ENCODE measurements at regions not wholly inside any gene's neighbourhood (a gene's known extent, or its start where the extent isn't known, plus 50 kb on each side); places are given as distances from the start of the nearest gene placed in this dataset.

DNA sequence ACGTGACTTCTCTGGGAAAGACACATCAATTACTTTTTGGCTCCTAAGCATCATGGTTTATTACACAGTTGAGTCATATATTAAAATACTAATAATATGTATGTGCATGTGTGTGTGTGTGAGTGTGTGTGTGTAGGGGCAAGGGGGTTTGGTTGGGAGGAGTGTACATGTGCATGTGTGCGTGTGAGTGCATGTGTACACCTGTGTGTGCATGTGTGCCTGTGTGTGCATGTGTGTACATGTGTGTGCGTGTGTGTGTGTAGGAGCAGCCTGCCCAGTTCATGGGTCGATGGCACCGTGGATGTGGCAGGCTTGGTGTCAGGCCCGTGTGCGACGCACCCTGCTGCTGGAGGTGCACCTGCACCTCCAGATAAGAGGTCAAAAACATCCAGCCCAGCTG, 99.0 kb upstream of the SNTG2 start:
- Histone ChIP-seq H3K4me1 (ENCODE audit: control insufficient read depth in 3 of 3, insufficient read depth in 2 of 3, low read depth in 1 of 3, low read length in 2 of 3) (peaks cover 0 to 2% (median 0%) of the 10 kb centered on the region in 3 donors), H3K9me3 (ENCODE audit: control insufficient read depth in 2 of 2, insufficient read depth in 1 of 2, low read depth in 1 of 2, low read length in 1 of 2) (no peaks in the 10 kb centered on the region), H3K27me3 (ENCODE audit: control insufficient read depth in 3 of 3, insufficient read depth in 3 of 3, low read length in 3 of 3) (no peaks in the 10 kb centered on the region), H3K27ac (ENCODE audit: low read depth in 1 of 3, low read length in 2 of 3) (no peak overlapping the region), H3K36me3 (ENCODE audit: control insufficient read depth in 3 of 3, insufficient read depth in 2 of 3, low read depth in 1 of 3, low read length in 3 of 3) (no peaks in the 10 kb centered on the region), H3K4me3 (ENCODE audit: low read depth in 1 of 3, low read length in 3 of 3) (no peak overlapping the region)
- WGBS, 3 donors, result 57 to 89% (median 72%) methylated on average over 8 of the region's 8 CpGs
- no peak for DNase-seq
- no peak for FAIRE-seq

DNA sequence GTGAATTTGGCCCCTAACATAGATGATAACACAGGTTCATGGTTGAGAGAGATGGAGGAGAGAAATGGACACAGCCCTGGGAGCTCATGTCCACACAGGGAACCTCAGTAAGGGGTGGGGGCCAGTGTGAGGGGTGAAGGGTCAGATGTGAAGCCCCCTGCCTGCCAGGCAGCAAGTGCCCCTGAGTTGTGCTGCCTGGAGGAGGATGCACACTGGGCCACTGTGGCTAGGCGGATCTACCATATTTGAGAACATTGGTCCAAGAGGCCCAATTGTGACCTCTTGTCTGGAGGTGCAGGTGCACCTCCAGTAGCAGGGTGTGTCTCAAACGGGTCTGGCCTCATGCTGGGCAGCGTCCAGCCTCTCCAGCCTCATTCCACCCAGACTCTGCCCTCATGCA, 99.6 kb upstream of the SNTG2 start:
- 54 to 70% (median 59%) methylated on average over 3 of the region's 3 CpGs for WGBS, 3 donors
- Histone ChIP-seq H3K4me1 (ENCODE audit: control insufficient read depth in 3 of 3, insufficient read depth in 2 of 3, low read depth in 1 of 3, low read length in 2 of 3) (no peaks in the 10 kb centered on the region), H3K27me3 (ENCODE audit: control insufficient read depth in 3 of 3, insufficient read depth in 3 of 3, low read length in 3 of 3) (no peaks in the 10 kb centered on the region), H3K27ac (ENCODE audit: low read depth in 1 of 3, low read length in 2 of 3) (no peak overlapping the region), H3K4me3 (ENCODE audit: low read depth in 1 of 3, low read length in 3 of 3) (no peak overlapping the region), H3K9me3 (ENCODE audit: control insufficient read depth in 2 of 2, insufficient read depth in 1 of 2, low read depth in 1 of 2, low read length in 1 of 2) (no peaks in the 10 kb centered on the region), H3K36me3 (ENCODE audit: control insufficient read depth in 3 of 3, insufficient read depth in 2 of 3, low read depth in 1 of 3, low read length in 3 of 3) (no peaks in the 10 kb centered on the region)
- no peak for DNase-seq
- FAIRE-seq, result no peak

- Histone ChIP-seq H3K4me1 (ENCODE audit: control insufficient read depth in 3 of 3, insufficient read depth in 2 of 3, low read depth in 1 of 3, low read length in 2 of 3) (no peaks in the 10 kb centered on the region), H3K9me3 (ENCODE audit: control insufficient read depth in 2 of 2, insufficient read depth in 1 of 2, low read depth in 1 of 2, low read length in 1 of 2) (no peaks in the 10 kb centered on the region), H3K4me3 (ENCODE audit: low read depth in 1 of 3, low read length in 3 of 3) (no peak overlapping the region), H3K27ac (ENCODE audit: low read depth in 1 of 3, low read length in 2 of 3) (no peak overlapping the region), H3K27me3 (ENCODE audit: control insufficient read depth in 3 of 3, insufficient read depth in 3 of 3, low read length in 3 of 3) (no peaks in the 10 kb centered on the region), H3K36me3 (ENCODE audit: control insufficient read depth in 3 of 3, insufficient read depth in 2 of 3, low read depth in 1 of 3, low read length in 3 of 3) (no peaks in the 10 kb centered on the region)
- DNase-seq (no peak), FAIRE-seq (no peak)
- 61 to 75% (median 66%) methylated on average over 5 of the region's 5 CpGs for WGBS, 3 donors
Measured at GRCh38 chr2:850429-850828, 100.2 kb upstream of the SNTG2 start.

DNA sequence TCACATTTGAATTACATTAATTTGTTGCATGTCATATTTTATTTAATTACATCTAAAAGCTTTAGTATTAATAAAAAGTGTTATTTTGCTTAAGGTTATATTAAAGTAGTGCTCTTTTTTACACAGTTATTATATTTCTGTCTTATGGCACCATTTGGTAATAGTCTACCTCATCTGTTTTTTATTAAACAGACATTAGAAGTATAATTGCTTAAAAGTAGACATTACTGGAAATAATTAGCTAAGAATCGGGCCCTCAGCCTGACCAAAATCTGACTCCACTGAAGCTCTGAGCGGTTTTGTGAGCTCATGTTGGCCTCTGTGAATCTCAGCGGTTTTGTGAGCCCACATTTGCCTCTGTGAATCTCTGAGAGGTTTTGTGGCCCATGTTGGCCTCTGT, 102.5 kb upstream of the SNTG2 start:
- H3K9me3 ChIP-seq (ENCODE audit: control insufficient read depth in 2 of 2, insufficient read depth in 1 of 2, low read depth in 1 of 2, low read length in 1 of 2), result no peaks in the 10 kb centered on the region
- no peak overlapping the region for H3K4me3 ChIP-seq (ENCODE audit: low read depth in 1 of 3, low read length in 3 of 3)
- H3K27me3 ChIP-seq (ENCODE audit: control insufficient read depth in 3 of 3, insufficient read depth in 3 of 3, low read length in 3 of 3), result no peaks in the 10 kb centered on the region
- H3K36me3 ChIP-seq (ENCODE audit: control insufficient read depth in 3 of 3, insufficient read depth in 2 of 3, low read depth in 1 of 3, low read length in 3 of 3), result no peaks in the 10 kb centered on the region
- no peak for FAIRE-seq
- no peak for DNase-seq
- no peak overlapping the region for H3K27ac ChIP-seq (ENCODE audit: low read depth in 1 of 3, low read length in 2 of 3)
- no peaks in the 10 kb centered on the region for H3K4me1 ChIP-seq (ENCODE audit: control insufficient read depth in 3 of 3, insufficient read depth in 2 of 3, low read depth in 1 of 3, low read length in 2 of 3)
- WGBS, 3 donors, result 69 to 78% (median 74%) methylated on average over 3 of the region's 3 CpGs

GRCh38 chr2:847669-848068, 103.0 kb upstream of the SNTG2 start:
- no peaks in the 10 kb centered on the region for H3K36me3 ChIP-seq (ENCODE audit: control insufficient read depth in 3 of 3, insufficient read depth in 2 of 3, low read depth in 1 of 3, low read length in 3 of 3)
- no peaks in the 10 kb centered on the region for H3K9me3 ChIP-seq (ENCODE audit: control insufficient read depth in 2 of 2, insufficient read depth in 1 of 2, low read depth in 1 of 2, low read length in 1 of 2)
- 65 to 76% (median 69%) methylated on average over 10 of the region's 10 CpGs for WGBS, 3 donors
- H3K4me1 ChIP-seq (ENCODE audit: control insufficient read depth in 3 of 3, insufficient read depth in 2 of 3, low read depth in 1 of 3, low read length in 2 of 3), result no peaks in the 10 kb centered on the region
- DNase-seq (no peak), FAIRE-seq (no peak)
- H3K4me3 ChIP-seq (ENCODE audit: low read depth in 1 of 3, low read length in 3 of 3), result no peak overlapping the region
- no peak overlapping the region for H3K27ac ChIP-seq (ENCODE audit: low read depth in 1 of 3, low read length in 2 of 3)
- no peaks in the 10 kb centered on the region for H3K27me3 ChIP-seq (ENCODE audit: control insufficient read depth in 3 of 3, insufficient read depth in 3 of 3, low read length in 3 of 3)

- no peak for FAIRE-seq
- WGBS, 3 donors, result 49 to 66% (median 60%) methylated on average over 3 of the region's 3 CpGs
- H3K36me3 ChIP-seq (ENCODE audit: control insufficient read depth in 3 of 3, insufficient read depth in 2 of 3, low read depth in 1 of 3, low read length in 3 of 3), result no peaks in the 10 kb centered on the region
- no peak overlapping the region for H3K4me3 ChIP-seq (ENCODE audit: low read depth in 1 of 3, low read length in 3 of 3)
- H3K4me1 ChIP-seq (ENCODE audit: control insufficient read depth in 3 of 3, insufficient read depth in 2 of 3, low read depth in 1 of 3, low read length in 2 of 3), result no peaks in the 10 kb centered on the region
- no peak for DNase-seq
- H3K27ac ChIP-seq (ENCODE audit: low read depth in 1 of 3, low read length in 2 of 3), result no peak overlapping the region
- H3K9me3 ChIP-seq (ENCODE audit: control insufficient read depth in 2 of 2, insufficient read depth in 1 of 2, low read depth in 1 of 2, low read length in 1 of 2), result no peaks in the 10 kb centered on the region
- no peaks in the 10 kb centered on the region for H3K27me3 ChIP-seq (ENCODE audit: control insufficient read depth in 3 of 3, insufficient read depth in 3 of 3, low read length in 3 of 3)
Measured at GRCh38 chr2:844715-845114, 105.9 kb upstream of the SNTG2 start.

DNA sequence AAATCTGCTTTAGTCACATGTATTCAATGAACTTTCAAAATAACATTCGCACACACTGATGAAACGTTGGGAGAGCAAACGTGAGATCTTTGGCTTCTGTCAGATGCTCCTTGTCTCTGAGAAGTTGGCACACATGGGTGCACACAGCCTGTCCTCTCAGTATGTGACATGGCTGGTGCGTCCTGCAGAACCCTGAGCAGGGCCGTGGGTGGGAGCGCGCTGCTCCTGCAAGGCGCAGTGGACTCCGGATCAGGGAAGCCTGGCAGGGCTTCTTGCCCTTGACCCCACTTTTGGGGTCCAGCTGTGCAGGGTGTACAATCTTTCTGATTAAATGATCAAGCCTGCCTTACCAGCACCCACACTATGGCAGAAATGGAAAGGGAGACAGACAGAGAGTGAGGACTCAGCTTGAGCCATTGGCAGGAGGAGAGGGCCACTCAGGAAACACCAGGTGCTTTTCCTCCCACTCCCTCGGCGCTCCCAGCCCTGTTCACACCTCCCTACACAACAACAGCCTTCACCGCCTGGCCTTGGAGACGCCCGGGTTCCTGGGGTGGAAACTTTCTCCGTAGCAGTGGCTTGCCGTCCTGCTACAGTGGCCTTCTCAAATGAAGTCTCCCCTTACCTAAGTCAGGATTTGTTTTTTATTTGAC, 108.4 kb upstream of the SNTG2 start:
- no peak for DNase-seq
- H3K36me3 ChIP-seq (ENCODE audit: control insufficient read depth in 3 of 3, insufficient read depth in 2 of 3, low read depth in 1 of 3, low read length in 3 of 3), result no peaks in the 10 kb centered on the region
- H3K4me1 ChIP-seq (ENCODE audit: control insufficient read depth in 3 of 3, insufficient read depth in 2 of 3, low read depth in 1 of 3, low read length in 2 of 3), result no peaks in the 10 kb centered on the region
- H3K27ac ChIP-seq (ENCODE audit: low read depth in 1 of 3, low read length in 2 of 3), result no peak overlapping the region
- H3K27me3 ChIP-seq (ENCODE audit: control insufficient read depth in 3 of 3, insufficient read depth in 3 of 3, low read length in 3 of 3), result no peaks in the 10 kb centered on the region
- H3K9me3 ChIP-seq (ENCODE audit: control insufficient read depth in 2 of 2, insufficient read depth in 1 of 2, low read depth in 1 of 2, low read length in 1 of 2), result no peaks in the 10 kb centered on the region
- WGBS, 3 donors, result 64 to 70% (median 67%) methylated on average over 16 of the region's 16 CpGs
- H3K4me3 ChIP-seq (ENCODE audit: low read depth in 1 of 3, low read length in 3 of 3), result no peak overlapping the region
- FAIRE-seq, result no peak

- FAIRE-seq, result no peak
- Histone ChIP-seq H3K4me1 (ENCODE audit: control insufficient read depth in 3 of 3, insufficient read depth in 2 of 3, low read depth in 1 of 3, low read length in 2 of 3) (no peaks in the 10 kb centered on the region), H3K9me3 (ENCODE audit: control insufficient read depth in 2 of 2, insufficient read depth in 1 of 2, low read depth in 1 of 2, low read length in 1 of 2) (no peaks in the 10 kb centered on the region), H3K36me3 (ENCODE audit: control insufficient read depth in 3 of 3, insufficient read depth in 2 of 3, low read depth in 1 of 3, low read length in 3 of 3) (no peaks in the 10 kb centered on the region), H3K27ac (ENCODE audit: low read depth in 1 of 3, low read length in 2 of 3) (no peak overlapping the region), H3K4me3 (ENCODE audit: low read depth in 1 of 3, low read length in 3 of 3) (no peak overlapping the region), H3K27me3 (ENCODE audit: control insufficient read depth in 3 of 3, insufficient read depth in 3 of 3, low read length in 3 of 3) (no peaks in the 10 kb centered on the region)
- WGBS, 3 donors, result 77 to 84% (median 84%) methylated on average over 5 of the region's 5 CpGs
- no peak for DNase-seq
Measured at GRCh38 chr2:841036-841435, 109.6 kb upstream of the SNTG2 start.

GRCh38 chr2:834233-834632, 116.4 kb upstream of the SNTG2 start:
- H3K4me1 ChIP-seq (ENCODE audit: control insufficient read depth in 3 of 3, insufficient read depth in 2 of 3, low read depth in 1 of 3, low read length in 2 of 3), result no peaks in the 10 kb centered on the region
- 81 to 82% (median 81%) methylated on average over 10 of the region's 10 CpGs for WGBS, 3 donors
- no peaks in the 10 kb centered on the region for H3K36me3 ChIP-seq (ENCODE audit: control insufficient read depth in 3 of 3, insufficient read depth in 2 of 3, low read depth in 1 of 3, low read length in 3 of 3)
- no peaks in the 10 kb centered on the region for H3K9me3 ChIP-seq (ENCODE audit: control insufficient read depth in 2 of 2, insufficient read depth in 1 of 2, low read depth in 1 of 2, low read length in 1 of 2)
- no peaks in the 10 kb centered on the region for H3K27me3 ChIP-seq (ENCODE audit: control insufficient read depth in 3 of 3, insufficient read depth in 3 of 3, low read length in 3 of 3)
- no peak for FAIRE-seq
- no peak for DNase-seq
- no peak overlapping the region for H3K4me3 ChIP-seq (ENCODE audit: low read depth in 1 of 3, low read length in 3 of 3)
- no peak overlapping the region for H3K27ac ChIP-seq (ENCODE audit: low read depth in 1 of 3, low read length in 2 of 3)

Data from small intestine (tissue), 7 donors.